ENCODE measurements at regions not wholly inside any gene's neighbourhood (a gene's known extent, or its start where the extent isn't known, plus 50 kb on each side); places are given as distances from the start of the nearest gene placed in this dataset.
A peak's percentile ranks its signal among the peaks of the same experiment; 100 is the strongest.

- in situ Hi-C loops (cut with HindIII; ENCODE audit: low pct_unique_long_range_greater_than_20kb, low sequenced_read_pairs): no loop called here
- DNase-seq (ENCODE audit: low read depth, low spot score): peak; percentile 21
Observed at GRCh38 chr5:96611946-96612345, 50.2 kb upstream of the CAST start.
